Hepatocyte (in vitro differentiated cells): ENCODE measurements at regions not wholly inside any gene's neighbourhood (a gene's known extent, or its start where the extent isn't known, plus 50 kb on each side); places are given as distances from the start of the nearest gene placed in this dataset.

Experiments used
- CTCF ChIP-seq: fragments of 200-600 bp; sonication (generic); IDR thresholded peaks from 2 replicates; pipeline ENCODE4 v1.5.1; 2016; ENCODE audit warnings: antibody characterized with exemption, mild to moderate bottlenecking; ENCODE audit not compliant: poor library complexity
- EZH2 ChIP-seq: fragments of 200-600 bp; sonication (generic); IDR thresholded peaks from 2 replicates; pipeline ENCODE4 v1.6.1; 2016; ENCODE audit warnings: antibody characterized with exemption, mild to moderate bottlenecking, borderline replicate concordance
- EZH2phosphoT487 ChIP-seq: fragments of 200-600 bp; sonication (generic); IDR thresholded peaks from one replicate; pipeline ENCODE4 v1.6.1; 2018; ENCODE audit warnings: antibody characterized with exemption, mild to moderate bottlenecking, low read depth, moderate library complexity; ENCODE audit not compliant: unreplicated experiment, severe bottlenecking

GRCh38 chr6:95119927-95120326 is 457.4 kb upstream of the MANEA start:
- TF ChIP-seq CTCF (no peak), EZH2 (no peak), EZH2phosphoT487 (no peak)
